Stomach (tissue), 4 donors: ENCODE measurements at regions not wholly inside any gene's neighbourhood (a gene's known extent, or its start where the extent isn't known, plus 50 kb on each side); places are given as distances from the start of the nearest gene placed in this dataset.

Source experiments
- CTCF ChIP-seq, 7 experiments: fragments of 450-650 bp in 4 of 7; fragments of 200-600 bp in 3 of 7; sonication (generic) in 3 of 7; IDR thresholded peaks; one replicate each; pipeline ENCODE4 v1.5.1; 2016 to 2019; ENCODE audit warnings: antibody characterized with exemption in 7 of 7, control low read depth in 2 of 7, mild to moderate bottlenecking in 1 of 7
- EP300 ChIP-seq: sonication (generic); formaldehyde crosslinking; IDR thresholded peaks from one replicate; pipeline ENCODE4 v1.6.1; 2017; ENCODE audit warnings: antibody characterized with exemption
- POLR2A ChIP-seq, 4 donors: fragments of 450-650 bp; IDR thresholded peaks; one replicate each; pipeline ENCODE4 v1.6.1; 2016; ENCODE audit warnings: antibody characterized with exemption in 4 of 4, control low read depth in 2 of 4, mild to moderate bottlenecking in 1 of 4, moderate library complexity in 1 of 4
- POLR2AphosphoS5 ChIP-seq, 3 donors: sonication (generic); formaldehyde crosslinking; IDR thresholded peaks; one replicate each; pipeline ENCODE4 v1.6.1; 2016; ENCODE audit warnings: antibody characterized with exemption in 3 of 3

GRCh38 chr6:40188931-40189330 is 254.7 kb upstream of the MOCS1 start:
- TF ChIP-seq CTCF (IDR thresholded peaks at IDR 0.05) = no peak
- no peak for TF ChIP-seq POLR2A (IDR thresholded peaks at IDR 0.05)
- no peak for TF ChIP-seq POLR2AphosphoS5 (IDR thresholded peaks at IDR 0.05)
- TF ChIP-seq EP300 = no peak
